ENCODE measurements at regions not wholly inside any gene's neighbourhood (a gene's known extent, or its start where the extent isn't known, plus 50 kb on each side); places are given as distances from the start of the nearest gene placed in this dataset.

DNA sequence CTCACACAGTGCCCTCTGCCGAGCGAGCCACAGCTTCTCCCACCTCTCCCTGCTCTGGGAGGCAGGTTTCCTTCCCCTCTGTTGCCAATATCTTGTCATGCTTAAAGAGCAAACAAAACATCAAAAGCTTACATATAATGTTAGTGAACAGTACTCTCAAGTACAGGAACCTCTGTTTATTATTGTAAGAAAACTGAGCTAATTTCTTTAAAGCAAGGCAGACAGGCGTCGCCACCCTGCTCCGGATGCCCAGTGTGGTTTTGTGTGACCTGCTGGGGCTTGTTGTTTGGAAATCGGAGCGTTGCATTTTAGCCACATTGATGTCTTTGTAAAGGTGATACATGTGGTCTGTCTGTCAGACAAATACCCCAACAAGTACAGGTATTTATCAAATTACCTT, 401.4 kb upstream of the IRX1 start:
- DNase-seq (ENCODE audit: low read depth): no peak

GRCh38 chr5:3191585-3191984, 404.0 kb upstream of the IRX1 start:
- DNase-seq (ENCODE audit: low read depth): no peak

GRCh38 chr5:3190930-3191329, 404.7 kb upstream of the IRX1 start:
- no peak for DNase-seq (ENCODE audit: low read depth)

DNA sequence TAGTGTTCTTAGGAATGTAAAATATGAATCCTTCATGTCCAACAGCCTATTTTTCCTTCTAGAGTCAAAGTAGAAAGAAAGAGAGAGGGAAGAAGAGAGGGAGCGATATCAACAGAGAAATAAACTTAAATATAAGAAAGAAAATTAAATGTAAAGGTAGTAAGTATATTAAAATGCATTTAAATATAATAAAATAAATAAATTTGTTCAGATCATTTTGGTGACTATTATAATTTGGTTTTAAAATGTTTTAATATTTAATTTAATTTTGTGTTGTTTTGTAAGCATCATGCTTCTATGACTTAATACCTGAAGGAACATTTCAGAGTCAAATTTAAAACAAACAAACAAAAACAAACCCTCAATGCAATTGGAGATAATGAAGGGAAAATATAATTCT, 405.2 kb upstream of the IRX1 start:
- no peak for DNase-seq (ENCODE audit: low read depth)

GRCh38 chr5:3187771-3188425, 407.7 kb upstream of the IRX1 start:
- no peak for DNase-seq (ENCODE audit: low read depth)

- no peak for DNase-seq (ENCODE audit: low read depth)
These were observed 408.8 kb upstream of the IRX1 start for GRCh38 chr5:3186736-3187405.

GRCh38 chr5:3186156-3186555, 409.5 kb upstream of the IRX1 start:
- DNase-seq (ENCODE audit: low read depth): no peak

- no peak for DNase-seq (ENCODE audit: low read depth)
These were observed 410.1 kb upstream of the IRX1 start for GRCh38 chr5:3185488-3185887.

GRCh38 chr5:3182133-3182876, 413.3 kb upstream of the IRX1 start:
- no peak for DNase-seq (ENCODE audit: low read depth)

GRCh38 chr5:3181671-3182070, 414.0 kb upstream of the IRX1 start:
- DNase-seq (ENCODE audit: low read depth): no peak

DNA sequence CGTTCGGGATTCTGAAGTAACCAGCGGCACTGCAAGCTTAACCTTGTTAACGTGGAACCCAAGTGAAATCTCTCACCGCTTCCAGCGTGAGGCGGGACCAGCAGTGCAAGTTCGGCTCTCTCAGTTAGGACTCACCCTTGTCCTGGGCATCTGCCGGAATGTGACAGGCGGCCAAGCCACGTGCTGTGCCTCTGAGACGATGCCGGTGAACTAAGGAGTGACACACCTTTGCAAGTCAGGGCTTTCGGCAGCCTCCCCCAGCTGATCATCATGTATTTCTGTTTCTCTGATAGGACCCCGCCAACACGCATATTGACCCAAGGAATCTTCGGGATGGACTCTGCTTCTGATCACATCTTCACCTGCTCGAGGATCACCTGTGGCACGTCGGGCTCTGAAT, 415.0 kb upstream of the IRX1 start:
- no peak for DNase-seq (ENCODE audit: low read depth)

GRCh38 chr5:3179220-3179619, 416.4 kb upstream of the IRX1 start:
- no peak for DNase-seq (ENCODE audit: low read depth)

- no peak for DNase-seq (ENCODE audit: low read depth)
These were observed 418.3 kb upstream of the IRX1 start for GRCh38 chr5:3177338-3177737.

DNA sequence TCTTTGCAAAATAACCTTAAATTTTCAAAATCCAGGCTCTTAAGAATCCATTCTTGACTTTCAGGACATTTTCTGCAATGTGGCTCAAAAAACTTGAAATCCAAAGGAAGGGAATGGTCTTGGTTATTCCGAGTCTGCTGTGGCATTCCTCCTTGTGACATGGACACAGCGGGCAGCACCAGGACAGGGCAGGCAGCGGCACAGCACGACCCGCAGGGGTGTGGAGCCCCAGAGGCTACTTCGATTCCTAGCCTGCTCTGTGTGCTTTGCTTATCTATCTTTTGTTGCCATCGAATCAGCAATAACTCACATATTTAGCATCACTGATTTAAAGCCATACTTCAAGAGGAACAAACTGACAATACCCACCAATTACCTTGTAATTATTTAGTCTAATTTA, 420.2 kb upstream of the IRX1 start:
- no peak for DNase-seq (ENCODE audit: low read depth)

GRCh38 chr5:3167473-3167872, 416.0 kb upstream of the IRX2 start:
- DNase-seq (ENCODE audit: low read depth): no peak

DNA sequence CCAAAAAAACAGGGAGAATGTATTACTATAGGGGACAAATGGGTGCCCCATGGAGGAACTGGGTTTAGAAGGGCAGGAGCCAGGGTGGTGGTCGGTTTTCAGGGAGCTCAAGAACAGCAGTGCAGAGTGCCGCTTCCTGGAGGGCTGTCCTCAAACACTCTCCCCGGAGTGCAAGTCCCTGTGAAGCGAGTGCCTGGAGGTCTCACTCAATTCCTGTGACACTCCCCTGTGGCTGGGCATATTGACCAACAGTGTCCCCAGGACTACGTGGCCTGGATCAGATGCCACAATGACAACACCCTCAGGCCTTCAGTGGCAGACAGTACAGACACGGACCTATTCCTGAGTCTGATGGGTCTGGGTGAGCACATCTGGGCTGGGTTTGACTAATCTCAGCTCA, 412.1 kb upstream of the IRX2 start:
- no peak for DNase-seq (ENCODE audit: low read depth)

- DNase-seq (ENCODE audit: low read depth): no peak
These were observed 410.2 kb upstream of the IRX2 start for GRCh38 chr5:3161672-3162071.

GRCh38 chr5:3157214-3157613, 405.7 kb upstream of the IRX2 start:
- no peak for DNase-seq (ENCODE audit: low read depth)

DNA sequence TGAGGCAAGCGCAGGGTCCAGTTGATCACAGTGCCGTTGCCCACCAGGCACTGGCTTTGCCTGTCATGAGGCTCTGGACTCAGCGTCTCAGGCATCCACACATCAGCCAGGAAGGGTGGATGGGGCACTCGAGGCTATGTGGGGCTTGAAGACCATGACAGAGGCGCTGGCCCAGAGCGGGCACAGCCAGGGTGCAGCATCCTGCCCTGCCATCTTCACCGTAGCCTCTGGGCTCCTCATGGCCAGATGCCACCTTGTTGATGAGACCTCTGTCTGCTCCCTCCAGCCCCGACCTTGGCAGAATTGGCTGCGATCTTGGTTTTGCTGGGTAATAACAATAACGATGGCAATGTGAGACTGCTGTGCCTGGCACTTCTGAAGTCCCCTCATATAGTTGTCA, 404.2 kb upstream of the IRX2 start:
- no peak for DNase-seq (ENCODE audit: low read depth)

DNA sequence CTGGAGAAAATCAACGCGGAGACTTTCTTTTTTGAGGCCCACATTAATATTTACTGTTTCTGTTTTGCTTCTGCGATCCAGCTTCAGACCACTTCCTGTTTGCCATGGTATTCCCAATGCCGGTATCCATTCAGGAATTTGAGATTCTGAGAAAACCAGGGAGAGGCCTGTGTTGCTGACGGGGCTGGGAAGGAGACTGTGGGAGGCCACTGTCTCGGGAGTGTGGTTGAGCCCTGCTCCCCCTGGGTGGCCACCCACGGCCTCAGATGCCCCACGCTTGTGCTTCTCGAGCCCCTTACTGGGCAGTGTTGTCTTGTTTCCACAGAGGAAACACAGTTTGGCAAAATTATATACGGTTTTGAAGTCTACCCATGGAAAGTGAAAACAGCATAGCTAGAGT, 403.6 kb upstream of the IRX2 start:
- DNase-seq (ENCODE audit: low read depth): no peak

GRCh38 chr5:3153906-3154305, 402.4 kb upstream of the IRX2 start:
- no peak for DNase-seq (ENCODE audit: low read depth)

- no peak for DNase-seq (ENCODE audit: low read depth)
These were observed 401.9 kb upstream of the IRX2 start for GRCh38 chr5:3153226-3153858.

DNA sequence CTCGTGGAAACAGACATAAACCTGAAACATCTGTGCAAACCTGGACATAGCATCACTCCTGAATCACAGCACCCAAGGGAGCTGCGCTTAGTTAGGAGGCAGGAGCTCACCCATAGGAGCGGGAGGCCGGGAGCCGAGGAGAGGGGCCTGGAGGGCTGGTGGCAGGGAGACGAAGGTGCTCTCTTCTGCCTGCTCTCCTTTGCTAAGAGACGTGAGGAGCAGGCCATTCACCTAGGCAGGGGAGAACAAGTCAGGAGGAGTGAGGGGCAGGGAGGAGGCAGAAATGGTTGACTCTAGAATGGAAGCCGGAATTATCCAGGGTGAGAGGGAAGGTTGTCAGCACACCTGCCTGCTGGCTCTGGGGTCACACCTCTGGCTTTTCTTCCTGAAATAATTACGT, 398.4 kb upstream of the IRX2 start:
- DNase-seq (ENCODE audit: low read depth): no peak
